ENCODE measurements at regions not wholly inside any gene's neighbourhood (a gene's known extent, or its start where the extent isn't known, plus 50 kb on each side); places are given as distances from the start of the nearest gene placed in this dataset.
"Not testable (repeated sequence)": the region's sequence is repeated elsewhere in the genome, so short reads cannot be mapped to it uniquely, and the experiment has no call there.

DNA sequence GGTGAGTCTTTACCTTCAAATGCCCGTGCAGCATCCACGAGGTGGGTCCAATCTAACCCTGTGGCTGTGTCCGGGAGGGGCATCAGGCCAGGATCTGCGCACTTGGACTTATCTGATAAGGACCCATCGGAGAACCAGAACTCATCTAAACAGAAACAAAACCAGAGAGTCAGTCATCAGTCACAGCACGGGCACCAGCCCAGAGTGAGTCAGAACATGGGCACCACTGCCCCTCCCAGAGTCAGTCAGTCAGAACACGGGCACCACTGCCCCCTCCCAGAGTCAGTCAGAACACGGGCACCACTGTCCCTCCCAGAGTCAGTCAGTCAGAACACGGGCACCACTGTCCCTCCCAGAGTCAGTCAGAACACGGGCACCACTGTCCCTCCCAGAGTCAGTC is 214.5 kb downstream of the SIPA1L2 start:
- DNase-seq (ENCODE audit: low read depth) = not testable (repeated sequence)

- DNase-seq (ENCODE audit: low read depth) = no peak
Measured at GRCh38 chr1:232414100-232414499, 215.8 kb downstream of the SIPA1L2 start.

GRCh38 chr1:232413674-232414073 is 216.3 kb downstream of the SIPA1L2 start:
- no peak for DNase-seq (ENCODE audit: low read depth)

DNA sequence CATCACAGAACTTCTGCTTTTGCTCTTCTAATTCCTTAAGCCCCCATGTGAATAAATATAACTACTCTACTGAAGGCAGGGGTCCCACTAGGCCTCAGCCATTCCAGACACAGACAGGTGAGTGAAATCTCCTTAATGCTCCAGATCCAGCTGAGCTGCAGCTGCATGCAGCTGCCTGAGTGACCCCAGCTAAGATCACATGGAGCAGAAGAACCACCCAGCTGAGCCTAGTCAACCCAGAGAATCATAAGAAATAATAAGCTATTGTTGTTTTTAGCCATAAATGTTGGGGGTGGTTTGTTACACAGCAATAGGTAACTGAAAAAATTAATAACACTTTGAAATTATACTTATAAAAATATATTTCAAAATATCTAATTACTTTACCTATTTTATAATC is 220.3 kb downstream of the SIPA1L2 start:
- no peak for DNase-seq (ENCODE audit: low read depth)

DNA sequence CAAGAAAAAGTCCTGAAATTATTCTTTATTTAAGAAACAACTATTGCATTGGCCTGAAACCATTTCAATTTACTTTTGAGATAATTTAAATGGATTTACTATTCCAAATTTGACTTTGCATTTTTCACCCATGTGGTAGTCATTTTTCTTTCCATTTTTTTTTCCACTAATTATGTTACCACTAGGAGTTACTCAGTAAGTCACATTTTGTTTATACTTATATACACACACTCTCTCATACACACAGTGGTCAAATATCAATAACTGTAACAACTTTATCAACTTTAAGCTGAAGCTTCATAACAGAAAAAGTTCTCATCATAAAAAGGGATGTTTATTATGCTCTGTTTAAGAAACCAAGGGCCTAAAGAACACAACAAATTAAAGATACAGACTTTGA is 222.8 kb downstream of the SIPA1L2 start:
- DNase-seq (ENCODE audit: low read depth) = no peak

GRCh38 chr1:232405781-232406180 is 224.2 kb downstream of the SIPA1L2 start:
- no peak for DNase-seq (ENCODE audit: low read depth)

DNA sequence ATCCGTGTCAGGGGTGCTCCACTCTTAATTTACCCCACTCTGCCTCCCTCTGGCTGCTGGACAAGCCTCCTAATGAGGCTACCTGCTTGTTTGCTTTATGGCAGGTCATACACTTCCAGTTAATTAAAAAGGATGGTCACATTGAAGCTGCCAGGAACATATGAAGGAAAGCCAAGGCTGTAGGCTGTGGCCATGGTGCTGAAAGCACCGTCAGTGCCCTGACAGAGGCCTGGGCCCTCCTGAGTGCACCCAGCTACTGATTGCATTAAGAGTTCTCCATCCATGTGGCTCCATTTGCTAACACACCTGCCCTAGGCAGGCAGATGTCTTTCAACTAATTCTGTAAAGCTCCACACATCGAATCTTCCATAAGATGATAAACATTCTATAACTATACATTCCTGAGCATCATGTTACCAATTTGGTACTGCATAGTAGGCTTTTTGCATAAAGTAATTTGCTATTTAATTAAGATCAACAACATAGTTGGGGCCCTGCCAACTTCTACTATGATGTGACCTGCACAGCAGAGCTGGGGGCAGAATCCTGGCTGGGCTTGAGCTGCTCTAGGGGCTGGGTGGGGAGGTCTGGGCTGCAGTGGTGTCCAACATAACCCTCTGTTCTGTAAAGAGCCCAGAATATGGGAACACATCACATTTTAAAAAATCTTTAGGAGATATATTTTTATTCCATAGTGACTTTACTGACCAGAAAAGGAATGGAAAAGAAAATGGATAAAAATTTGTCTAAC is 224.8 kb downstream of the SIPA1L2 start:
- no peak for DNase-seq (ENCODE audit: low read depth)

DNA sequence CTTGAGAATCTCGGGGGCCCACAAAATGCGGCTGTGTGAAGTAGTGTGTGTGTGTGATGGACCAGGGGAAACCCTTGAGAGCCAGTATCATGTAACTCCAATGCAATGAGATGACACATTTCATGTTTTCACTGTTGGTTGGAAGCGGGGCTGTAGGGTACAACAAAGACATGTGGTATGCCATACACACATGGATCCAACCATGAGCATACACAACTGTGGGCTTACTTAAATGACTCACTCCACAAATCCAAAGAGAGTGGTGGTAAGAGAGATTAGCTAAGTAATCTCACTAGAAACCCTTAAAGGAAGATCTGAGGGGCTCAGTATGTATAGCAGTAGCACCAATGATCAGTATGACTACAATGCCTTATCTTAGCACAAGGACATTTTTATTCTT is 225.7 kb downstream of the SIPA1L2 start:
- no peak for DNase-seq (ENCODE audit: low read depth)

DNA sequence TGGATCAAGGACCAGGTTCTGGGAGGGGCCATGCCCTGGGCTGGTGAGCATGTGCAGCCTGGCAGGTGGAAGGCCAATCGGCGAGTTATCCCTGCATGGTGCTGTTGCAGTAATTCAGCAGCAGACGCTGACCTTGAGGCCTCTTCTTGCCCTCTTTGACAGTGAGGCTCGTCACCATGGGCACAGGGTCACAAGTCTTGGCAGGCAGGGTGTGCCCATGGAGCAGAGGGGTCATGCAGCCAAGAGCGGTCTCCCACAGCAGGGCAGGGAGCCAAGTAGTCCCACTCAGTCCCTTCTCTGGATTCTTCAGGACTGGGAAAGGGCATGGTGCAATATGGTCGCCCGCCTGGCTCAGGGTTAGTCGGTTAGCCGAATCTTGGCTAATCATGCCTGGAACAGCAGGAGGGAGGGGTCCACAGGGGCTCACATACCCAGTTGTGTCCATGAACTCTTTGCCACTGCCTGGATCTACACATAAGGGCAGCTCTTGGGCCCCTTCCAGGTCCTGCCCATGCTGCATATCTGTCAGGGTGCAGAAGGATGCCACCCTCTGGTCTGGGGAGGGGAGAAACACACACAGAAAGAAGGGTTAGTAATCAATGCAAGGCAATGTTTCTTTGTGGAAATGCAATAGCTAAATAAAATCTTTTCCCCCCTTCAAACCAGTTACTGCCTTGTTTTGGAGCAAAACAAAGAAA is 226.8 kb downstream of the SIPA1L2 start:
- no peak for DNase-seq (ENCODE audit: low read depth)

- no peak for DNase-seq (ENCODE audit: low read depth)
Measured at GRCh38 chr1:232398823-232399222, 231.1 kb downstream of the SIPA1L2 start.

GRCh38 chr1:232393444-232394146 is 236.3 kb downstream of the SIPA1L2 start:
- no peak for DNase-seq (ENCODE audit: low read depth)

GRCh38 chr1:232393010-232393409 is 236.9 kb downstream of the SIPA1L2 start:
- DNase-seq (ENCODE audit: low read depth) = no peak

- DNase-seq (ENCODE audit: low read depth) = no peak
Measured at GRCh38 chr1:232390590-232390989, 239.3 kb downstream of the SIPA1L2 start.

GRCh38 chr1:232389744-232390143 is 240.2 kb downstream of the SIPA1L2 start:
- DNase-seq (ENCODE audit: low read depth) = no peak

DNA sequence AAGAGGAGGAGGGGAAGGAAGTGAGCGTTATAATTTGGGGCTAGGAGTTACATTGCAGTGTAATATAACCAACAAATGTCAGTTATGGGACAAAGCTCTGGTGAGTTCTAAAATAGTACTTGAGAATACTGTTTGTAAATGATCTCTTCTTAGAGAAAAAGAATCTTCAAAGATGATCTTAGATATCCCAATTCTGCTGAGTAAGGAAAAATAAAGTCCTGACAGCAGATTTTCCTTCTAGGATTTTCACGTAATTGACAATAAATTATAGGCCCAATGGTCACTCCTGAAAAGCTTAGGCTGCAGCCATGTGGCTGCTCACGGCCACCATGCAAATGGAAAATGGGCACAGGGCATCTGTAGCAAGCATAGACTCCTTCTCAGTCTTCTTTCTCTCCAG is 241.6 kb downstream of the SIPA1L2 start:
- DNase-seq (ENCODE audit: low read depth) = no peak

- no peak for DNase-seq (ENCODE audit: low read depth)
Measured at GRCh38 chr1:232386721-232387510, 243.0 kb downstream of the SIPA1L2 start.

DNA sequence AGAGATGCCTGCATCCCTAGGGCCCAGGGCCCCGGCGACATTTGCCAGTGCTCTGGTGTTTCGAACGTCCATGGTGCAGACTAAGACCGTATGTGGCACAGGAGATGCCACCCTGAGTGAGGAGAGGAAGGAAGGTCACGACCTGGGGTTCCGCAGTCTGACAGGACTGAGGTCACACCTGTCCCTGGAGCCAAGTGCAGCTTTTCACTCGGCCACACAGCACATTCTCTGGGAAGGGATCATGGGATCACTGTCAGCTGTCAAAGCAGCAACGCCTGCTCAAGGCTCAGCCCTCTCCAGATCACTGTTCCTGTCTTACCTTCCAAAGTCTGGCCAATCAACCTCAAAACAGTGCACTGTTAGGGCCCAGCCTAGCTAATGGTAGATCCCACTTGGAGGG is 243.6 kb downstream of the SIPA1L2 start:
- no peak for DNase-seq (ENCODE audit: low read depth)

DNA sequence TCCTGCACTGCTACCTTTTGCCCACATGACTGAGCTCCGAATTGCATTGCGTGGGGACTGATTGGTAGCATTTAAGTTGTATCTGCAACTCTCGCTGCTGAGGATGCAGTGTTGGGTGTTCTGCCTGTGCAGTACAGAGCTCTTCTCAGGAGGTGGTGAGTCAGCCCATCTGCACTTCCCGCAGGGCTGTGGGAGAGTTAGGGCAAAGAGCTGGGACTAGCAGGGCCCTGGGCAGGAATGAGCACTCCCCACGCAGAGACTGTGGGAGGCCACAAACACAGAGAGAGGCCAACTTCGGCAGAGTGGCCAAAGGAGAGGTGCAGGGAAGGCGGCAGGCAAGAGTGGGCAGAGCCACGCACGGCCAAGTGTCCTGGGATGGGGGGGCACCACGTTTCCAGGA is 244.7 kb downstream of the SIPA1L2 start:
- DNase-seq (ENCODE audit: low read depth) = no peak

- no peak for DNase-seq (ENCODE audit: low read depth)
Measured at GRCh38 chr1:232384171-232384883, 245.6 kb downstream of the SIPA1L2 start.

DNA sequence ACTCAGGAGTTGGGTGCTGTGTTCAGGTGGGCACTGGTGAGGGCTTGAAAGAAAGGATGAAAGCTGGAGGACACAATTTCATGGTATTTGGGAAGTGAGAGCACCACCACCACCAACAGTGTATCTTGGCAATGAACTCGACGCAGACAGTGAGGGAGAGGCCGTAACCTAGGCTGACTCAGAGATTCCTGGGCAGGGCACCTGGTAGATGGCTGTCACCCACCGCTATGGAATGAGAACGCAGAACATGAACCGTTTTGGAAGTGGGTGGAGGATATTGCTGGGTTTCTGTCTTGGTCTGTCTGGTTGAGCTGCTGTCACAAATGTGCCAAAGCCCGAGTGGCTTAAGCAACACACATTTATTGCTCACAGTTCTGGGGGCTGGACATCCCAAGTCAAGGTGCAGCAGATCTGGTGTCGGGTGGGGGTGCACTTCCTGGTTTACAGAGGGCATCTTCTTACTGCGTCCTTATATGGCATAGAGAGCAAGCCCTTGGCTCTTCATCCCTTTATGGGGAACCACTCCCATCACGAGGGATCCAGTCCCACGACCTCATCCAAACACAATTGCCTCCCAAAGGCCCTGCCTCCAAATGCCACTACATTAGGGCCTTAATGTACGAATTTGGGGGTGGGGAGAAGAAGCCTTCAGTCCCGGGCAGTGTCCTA is 246.3 kb downstream of the SIPA1L2 start:
- no peak for DNase-seq (ENCODE audit: low read depth)

DNA sequence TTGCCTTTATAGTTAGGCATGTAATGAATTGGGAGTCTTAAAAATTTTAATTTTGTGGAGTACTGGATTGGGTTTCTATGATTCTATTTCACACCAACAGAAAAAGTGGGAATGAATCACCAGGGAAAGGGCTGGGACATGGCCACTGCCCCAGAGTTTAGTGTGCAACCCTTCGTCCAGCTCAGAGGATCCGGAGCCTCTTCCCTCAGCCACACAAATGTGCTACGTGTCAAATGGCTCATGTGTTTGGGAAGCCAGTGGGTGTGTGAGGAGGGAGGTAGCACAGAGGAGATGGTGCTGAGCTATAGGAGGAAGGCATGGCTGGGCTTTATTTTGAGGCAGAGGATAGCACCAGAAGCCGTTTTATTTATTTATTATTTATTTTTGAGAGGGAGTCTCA is 247.3 kb downstream of the SIPA1L2 start:
- no peak for DNase-seq (ENCODE audit: low read depth)

All from GM04503 (cell line).